Tongue (tissue), 1 donor: ENCODE measurements at regions not wholly inside any gene's neighbourhood (a gene's known extent, or its start where the extent isn't known, plus 50 kb on each side); places are given as distances from the start of the nearest gene placed in this dataset.

ENCODE experiments used
- DNase-seq: peaks from one replicate; pipeline ENCODE4 v3.0.0-alpha.2; 2015

DNA sequence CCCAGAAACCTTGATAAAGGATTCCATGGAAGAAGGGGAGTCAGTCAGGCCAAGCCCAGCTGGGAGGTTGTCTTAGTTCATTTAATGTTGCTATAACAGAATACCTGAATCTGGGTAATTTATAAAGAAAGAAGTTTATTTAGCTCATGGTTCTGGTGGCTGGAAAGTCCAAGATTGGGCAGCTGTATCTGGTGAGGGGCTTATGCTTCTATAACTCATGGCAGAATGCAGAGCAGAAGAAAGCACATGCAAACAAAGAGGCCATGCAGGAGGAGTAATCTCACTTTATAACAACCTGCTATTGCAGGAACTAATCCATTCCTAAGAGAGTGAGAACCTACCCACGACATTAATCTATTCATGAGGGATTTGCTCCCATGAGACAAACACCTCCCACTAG is 54.2 kb upstream of the ANKRD1 start:
- DNase-seq, result no peak

DNA sequence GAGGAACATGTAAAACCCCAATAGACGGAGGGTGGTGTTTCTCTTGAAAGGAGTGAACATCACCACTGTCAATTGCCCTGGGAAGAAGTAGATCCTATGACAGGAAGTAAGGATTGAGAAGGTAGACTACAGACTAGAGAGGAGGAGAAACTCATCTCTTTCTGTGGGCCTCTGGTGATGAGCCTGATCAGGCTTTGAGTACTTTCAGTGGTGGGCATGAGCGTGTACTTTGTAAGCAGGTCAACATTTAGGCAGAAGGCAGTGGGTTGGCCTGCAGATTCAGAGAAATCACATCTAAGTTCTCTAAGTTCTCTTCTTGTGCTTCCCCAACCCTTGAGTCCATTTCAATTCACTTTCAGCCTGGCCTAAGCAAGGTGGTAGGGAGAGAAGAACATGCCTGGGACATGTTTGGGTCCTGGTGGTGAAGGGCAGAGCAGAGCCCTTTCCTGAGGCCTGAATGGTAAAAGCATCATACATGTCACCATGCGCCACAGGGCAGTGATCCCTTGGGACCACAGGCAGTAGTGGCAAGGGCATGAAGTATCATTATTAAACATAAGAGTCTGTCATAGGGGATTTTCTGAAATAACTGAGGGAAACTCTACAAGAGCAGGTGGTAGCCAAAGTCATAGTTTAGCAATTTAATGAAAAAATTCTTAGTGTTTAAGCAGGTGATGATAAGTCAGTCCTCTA is 56.4 kb upstream of the ANKRD1 start:
- no peak for DNase-seq

GRCh38 chr10:90977855-90978486 is 57.1 kb upstream of the ANKRD1 start:
- no peak for DNase-seq

- no peak for DNase-seq
Observed at GRCh38 chr10:90982406-90983008, 61.6 kb upstream of the ANKRD1 start.

DNA sequence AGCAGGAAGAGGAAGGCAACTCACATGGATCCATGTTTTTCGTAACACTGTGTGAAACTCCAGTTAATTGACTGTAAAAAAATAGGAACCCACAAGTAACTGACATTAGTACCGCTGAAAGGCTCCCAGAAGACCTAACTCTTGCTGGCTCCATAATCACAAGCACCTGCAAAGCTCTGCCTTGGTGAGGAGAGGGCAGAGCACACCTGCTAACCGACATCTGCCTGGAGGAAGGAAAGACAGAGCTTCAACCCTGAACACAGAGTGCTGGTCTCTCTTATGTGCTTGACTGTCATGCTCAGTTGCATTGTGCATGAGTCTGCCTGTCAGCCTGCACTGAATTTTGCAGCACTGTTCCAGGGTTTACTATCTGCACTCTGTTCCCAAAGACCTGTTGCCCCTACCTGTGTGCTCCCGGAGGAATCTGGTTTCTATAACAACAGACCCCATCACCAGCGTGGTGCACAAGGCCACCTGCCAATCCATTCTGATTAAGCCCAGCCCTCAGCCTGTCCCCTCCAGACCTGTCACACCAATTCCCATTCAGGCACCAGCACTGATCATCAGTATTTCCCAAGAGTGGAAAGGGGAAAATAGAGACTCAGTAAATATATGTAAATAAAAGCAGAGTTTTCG is 63.1 kb upstream of the ANKRD1 start:
- DNase-seq, result no peak

- DNase-seq, result no peak
Observed at GRCh38 chr10:90984898-90985297, 64.0 kb upstream of the ANKRD1 start.

GRCh38 chr10:90985321-90985933 is 64.5 kb upstream of the ANKRD1 start:
- no peak for DNase-seq

- DNase-seq, result no peak
Observed at GRCh38 chr10:90986136-90986760, 65.4 kb upstream of the ANKRD1 start.

DNA sequence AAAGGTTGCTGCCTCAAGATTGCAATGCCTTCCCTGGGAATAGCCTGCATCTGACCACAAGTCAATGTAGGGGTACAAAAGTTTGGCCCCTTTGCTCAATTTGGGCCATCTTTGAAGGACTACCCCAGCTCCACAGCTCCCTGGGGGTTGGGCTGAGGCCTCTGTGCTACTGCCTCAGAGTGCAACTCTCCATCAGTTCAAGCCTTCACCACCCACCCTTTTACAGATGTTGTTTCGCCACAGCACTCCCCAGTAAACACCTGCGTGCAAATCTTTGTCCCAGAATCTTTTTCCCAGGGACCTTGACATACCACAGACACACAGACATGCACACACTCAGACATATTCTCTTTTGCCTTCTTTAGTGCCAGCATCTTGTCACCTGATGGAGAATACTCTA is 66.0 kb upstream of the ANKRD1 start:
- DNase-seq, result no peak

DNA sequence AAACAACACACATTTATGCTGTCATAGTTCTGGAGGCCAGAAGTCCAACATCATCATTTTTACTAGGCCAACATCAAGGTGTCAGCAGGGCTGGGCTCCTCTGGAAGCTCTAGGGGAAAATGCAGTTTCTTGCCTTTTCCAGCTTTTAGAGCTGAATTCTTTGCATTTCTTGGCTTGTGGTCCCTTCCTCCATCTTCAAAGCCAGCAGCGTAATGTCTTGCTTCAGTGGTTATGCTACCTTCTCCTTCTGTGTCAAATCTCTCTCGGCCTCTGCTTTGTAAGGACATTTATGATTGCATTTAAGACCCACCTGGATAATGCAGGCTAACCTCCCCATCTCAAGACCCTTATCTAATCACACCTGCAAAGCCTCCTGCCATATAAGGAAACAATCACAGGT is 66.5 kb upstream of the ANKRD1 start:
- no peak for DNase-seq

- no peak for DNase-seq
Observed at GRCh38 chr10:90988024-90988423, 67.1 kb upstream of the ANKRD1 start.

- DNase-seq, result no peak
Observed at GRCh38 chr10:90988802-90989201, 67.9 kb upstream of the ANKRD1 start.

DNA sequence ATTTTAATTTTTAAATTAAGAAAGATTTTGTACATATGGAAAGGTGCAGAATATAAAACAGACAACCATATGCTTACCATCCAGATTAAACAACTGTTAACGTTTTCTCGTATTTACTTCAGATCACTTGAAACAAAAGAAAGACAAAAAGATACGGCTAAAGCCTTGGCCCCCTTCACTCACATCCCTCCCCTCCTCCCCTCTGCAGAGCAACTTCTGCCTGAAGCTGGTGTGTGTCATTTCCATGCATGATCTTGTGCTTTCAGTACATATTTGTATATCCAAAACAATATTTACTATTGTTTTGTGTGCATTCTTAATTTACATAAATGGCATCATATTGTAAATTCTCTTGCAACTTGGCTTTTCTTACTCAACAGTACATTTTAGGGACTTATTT is 68.5 kb upstream of the ANKRD1 start:
- no peak for DNase-seq

- DNase-seq, result no peak
Observed at GRCh38 chr10:90992462-90992861, 71.6 kb upstream of the ANKRD1 start.

DNA sequence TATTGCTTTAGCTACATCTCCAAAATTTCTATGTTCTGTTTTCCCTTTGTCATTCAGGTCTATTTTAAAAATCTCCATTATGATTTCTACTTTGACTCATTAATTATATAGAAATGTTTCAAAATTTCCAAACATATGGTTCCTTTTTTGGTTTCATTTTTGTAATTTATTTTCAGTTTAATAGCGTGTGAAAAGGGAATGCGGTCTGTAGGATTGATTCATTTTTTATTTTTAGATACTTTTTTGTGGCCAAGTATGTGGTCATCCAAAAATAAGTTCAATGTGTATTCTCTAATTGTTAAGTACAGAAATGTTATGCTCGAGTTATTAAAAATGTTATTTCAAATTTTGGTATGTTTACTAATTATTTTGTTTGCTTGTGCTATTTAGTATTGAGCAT is 72.5 kb upstream of the ANKRD1 start:
- DNase-seq, result no peak

DNA sequence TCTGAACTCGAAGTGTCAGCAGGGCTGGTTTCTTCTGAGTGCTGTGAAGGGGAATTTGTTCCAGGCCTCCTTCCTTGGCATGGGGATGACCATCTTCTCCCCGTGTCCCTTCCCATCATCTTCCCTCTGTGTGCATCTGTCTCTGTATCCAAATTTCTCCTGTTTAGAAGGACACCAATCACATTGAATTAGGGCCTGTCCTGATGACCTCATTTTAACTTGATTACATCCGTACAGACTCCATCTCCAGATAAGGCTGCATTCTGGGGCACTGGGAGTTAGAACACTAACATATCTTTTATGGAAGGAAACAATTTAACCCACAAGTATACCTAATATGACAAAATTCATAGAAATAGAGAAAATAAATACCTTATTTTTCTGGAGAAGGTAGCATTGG is 76.8 kb upstream of the ANKRD1 start:
- no peak for DNase-seq

- peak; percentile 57 for DNase-seq
Observed at GRCh38 chr10:90998733-90999511, 78.0 kb upstream of the ANKRD1 start.

- no peak for DNase-seq
Observed at GRCh38 chr10:90999512-91000172, 78.8 kb upstream of the ANKRD1 start.

DNA sequence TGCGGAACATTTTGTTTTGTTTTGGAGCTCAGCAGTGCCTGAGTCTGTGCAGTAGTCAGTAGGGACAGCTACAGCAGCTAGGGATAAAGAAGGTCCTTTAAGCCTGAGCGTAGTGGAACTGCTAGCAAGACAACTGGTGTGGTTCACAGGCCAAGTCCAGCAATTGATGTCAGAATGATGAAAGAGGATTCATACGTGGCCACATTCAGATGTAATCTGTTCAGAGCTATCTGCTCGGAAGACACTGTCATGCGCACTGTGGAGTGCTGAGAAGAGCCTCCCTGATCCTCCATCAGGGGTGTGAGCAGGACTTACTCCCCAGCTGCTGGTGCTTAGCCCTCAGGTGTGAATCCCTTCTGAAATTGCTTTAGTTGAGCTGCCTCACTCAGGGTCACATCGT is 79.6 kb upstream of the ANKRD1 start:
- DNase-seq, result peak; percentile 28

DNA sequence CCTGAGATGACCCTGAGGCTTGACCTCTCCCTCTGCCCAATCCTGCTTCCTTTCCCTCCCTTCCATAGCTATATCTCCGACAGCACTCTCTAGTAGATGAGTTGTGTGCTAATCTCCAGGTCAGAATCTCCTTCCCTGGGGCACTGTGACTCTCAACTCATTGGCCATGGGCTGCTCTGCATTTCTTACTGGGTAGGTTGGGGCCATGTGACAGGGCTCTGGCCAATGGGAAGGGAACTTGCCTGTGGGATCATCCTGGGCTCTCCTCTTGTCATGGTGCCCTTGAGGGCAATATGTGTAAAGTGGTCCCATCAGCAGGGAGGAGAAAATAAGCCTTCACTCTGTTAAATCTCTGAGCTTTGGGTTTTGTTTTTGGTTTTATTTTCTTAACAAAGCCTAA is 80.1 kb upstream of the ANKRD1 start:
- no peak for DNase-seq

GRCh38 chr10:91002656-91003055 is 81.8 kb upstream of the ANKRD1 start:
- no peak for DNase-seq
